ENCODE measurements at regions not wholly inside any gene's neighbourhood (a gene's known extent, or its start where the extent isn't known, plus 50 kb on each side); places are given as distances from the start of the nearest gene placed in this dataset.

- TF ChIP-seq CTCF (IDR thresholded peaks at IDR 0.05) (no peak), POLR2A (IDR thresholded peaks at IDR 0.05) (no peak), POLR2AphosphoS5 (IDR thresholded peaks at IDR 0.05) (no peak), EP300 (IDR thresholded peaks at IDR 0.05; ENCODE audit: low read depth) (no peak)
Observed at GRCh38 chr9:19552282-19553105, 143.7 kb downstream of the ACER2 start.
